ENCODE measurements at regions not wholly inside any gene's neighbourhood (a gene's known extent, or its start where the extent isn't known, plus 50 kb on each side); places are given as distances from the start of the nearest gene placed in this dataset.

DNA sequence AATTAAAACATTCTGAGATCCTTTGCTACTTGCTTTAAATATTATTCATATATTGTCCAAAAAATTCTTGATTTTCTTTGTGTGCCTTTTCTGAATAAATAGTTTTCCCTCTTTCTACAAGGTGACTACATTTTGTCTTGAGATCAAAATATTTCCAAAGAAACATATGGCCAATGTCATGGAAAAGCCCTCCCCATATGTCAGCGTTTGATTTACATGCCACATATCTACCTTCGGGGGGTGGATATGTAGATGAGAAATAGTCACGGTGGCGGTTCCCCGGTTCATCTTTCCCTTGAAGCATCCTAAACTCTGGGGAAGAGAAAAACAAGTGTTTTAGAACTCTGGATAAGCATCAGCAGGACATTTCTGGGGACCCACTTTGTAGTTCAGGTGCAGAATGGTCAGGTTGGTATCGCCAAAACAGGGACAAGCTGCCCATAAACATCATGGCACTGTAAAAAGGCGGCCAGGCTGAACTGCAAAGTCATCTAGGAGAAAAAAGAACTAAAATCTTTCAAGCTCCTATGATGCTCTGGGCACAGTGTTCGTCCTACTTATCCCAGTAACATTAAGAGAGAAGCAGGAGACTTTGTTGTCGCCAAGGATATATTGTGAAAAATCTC lies 91.5 kb downstream of the MEX3B start:
- Histone ChIP-seq H3K36me3 (ENCODE audit: control insufficient read depth, insufficient read depth, low read length) (no peaks in the 10 kb centered on the region; the same call in 1 of the 2 replicates), H3K9me3 (ENCODE audit: control insufficient read depth, insufficient read depth, low read length) (no peaks in the 10 kb centered on the region), H3K27me3 (ENCODE audit: control insufficient read depth, insufficient read depth, low read length) (no peaks in the 10 kb centered on the region), H3K27ac (ENCODE audit: low read length) (no peak overlapping the region), H3K4me1 (ENCODE audit: control insufficient read depth, insufficient read depth, low read length) (no peaks in the 10 kb centered on the region; the same call in 1 of the 2 replicates), H3K4me3 (ENCODE audit: low read length) (no peak overlapping the region)
- no CpG with 5 or more reads among the region's 9 CpGs for WGBS (ENCODE audit: insufficient coverage, insufficient read length)
- DNase-seq (ENCODE audit: low read depth, low spot score) = no peak

DNA sequence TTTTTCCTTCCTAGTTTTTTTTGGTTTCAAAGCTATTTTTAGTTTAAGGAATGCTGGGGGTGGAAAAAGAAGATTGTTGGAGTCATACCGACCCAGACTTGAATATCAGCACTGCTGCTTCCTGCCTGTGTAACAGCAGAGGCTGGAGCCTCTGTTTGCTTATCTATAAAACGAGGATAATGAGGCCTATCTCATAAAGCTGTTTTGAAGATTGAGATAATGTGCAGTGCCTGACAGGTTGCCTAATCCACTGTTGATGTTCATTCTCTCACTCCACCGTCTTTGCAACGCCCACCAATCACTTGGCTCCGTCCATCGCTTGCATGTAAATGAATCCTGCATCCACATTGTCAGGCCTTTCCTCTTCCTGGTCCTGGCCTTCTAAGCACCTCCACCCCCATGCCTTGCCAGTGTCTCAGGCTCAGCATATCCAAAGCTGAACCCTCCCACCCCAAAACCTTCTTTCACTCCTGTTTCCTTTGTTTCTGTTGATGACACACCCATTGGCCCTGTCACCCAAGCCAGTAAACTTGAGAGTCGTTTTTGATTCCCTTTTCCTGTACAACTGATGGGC lies 94.9 kb downstream of the MEX3B start:
- H3K4me3 ChIP-seq (ENCODE audit: low read length) = no peak overlapping the region
- no peaks in the 10 kb centered on the region; the same call in 1 of the 2 replicates for H3K36me3 ChIP-seq (ENCODE audit: control insufficient read depth, insufficient read depth, low read length)
- no peak for DNase-seq (ENCODE audit: low read depth, low spot score)
- H3K4me1 ChIP-seq (ENCODE audit: control insufficient read depth, insufficient read depth, low read length) = no peaks in the 10 kb centered on the region; the same call in 1 of the 2 replicates
- H3K27ac ChIP-seq (ENCODE audit: low read length) = no peak overlapping the region
- no peaks in the 10 kb centered on the region for H3K27me3 ChIP-seq (ENCODE audit: control insufficient read depth, insufficient read depth, low read length)
- H3K9me3 ChIP-seq (ENCODE audit: control insufficient read depth, insufficient read depth, low read length) = no peaks in the 10 kb centered on the region
- WGBS (ENCODE audit: insufficient coverage, insufficient read length) = no CpG with 5 or more reads among the region's 7 CpGs

- Histone ChIP-seq H3K27ac (ENCODE audit: low read length) (no peak overlapping the region), H3K27me3 (ENCODE audit: control insufficient read depth, insufficient read depth, low read length) (no peaks in the 10 kb centered on the region), H3K4me3 (ENCODE audit: low read length) (no peak overlapping the region), H3K4me1 (ENCODE audit: control insufficient read depth, insufficient read depth, low read length) (no peaks in the 10 kb centered on the region; the same call in 1 of the 2 replicates), H3K36me3 (ENCODE audit: control insufficient read depth, insufficient read depth, low read length) (no peaks in the 10 kb centered on the region; the same call in 1 of the 2 replicates), H3K9me3 (ENCODE audit: control insufficient read depth, insufficient read depth, low read length) (no peaks in the 10 kb centered on the region)
- WGBS (ENCODE audit: insufficient coverage, insufficient read length) = no CpG with 5 or more reads among the region's 11 CpGs
- no peak for DNase-seq (ENCODE audit: low read depth, low spot score)
Measured at GRCh38 chr15:81948751-81949150, 97.1 kb downstream of the MEX3B start.

GRCh38 chr15:81948222-81948621 lies 97.6 kb downstream of the MEX3B start:
- no peak for DNase-seq (ENCODE audit: low read depth, low spot score)
- Histone ChIP-seq H3K4me3 (ENCODE audit: low read length) (no peak overlapping the region), H3K27ac (ENCODE audit: low read length) (no peak overlapping the region), H3K4me1 (ENCODE audit: control insufficient read depth, insufficient read depth, low read length) (no peaks in the 10 kb centered on the region; the same call in 1 of the 2 replicates), H3K9me3 (ENCODE audit: control insufficient read depth, insufficient read depth, low read length) (no peaks in the 10 kb centered on the region), H3K27me3 (ENCODE audit: control insufficient read depth, insufficient read depth, low read length) (no peaks in the 10 kb centered on the region), H3K36me3 (ENCODE audit: control insufficient read depth, insufficient read depth, low read length) (no peaks in the 10 kb centered on the region; the same call in 1 of the 2 replicates)
- WGBS (ENCODE audit: insufficient coverage, insufficient read length) = no CpG with 5 or more reads among the region's 8 CpGs

DNA sequence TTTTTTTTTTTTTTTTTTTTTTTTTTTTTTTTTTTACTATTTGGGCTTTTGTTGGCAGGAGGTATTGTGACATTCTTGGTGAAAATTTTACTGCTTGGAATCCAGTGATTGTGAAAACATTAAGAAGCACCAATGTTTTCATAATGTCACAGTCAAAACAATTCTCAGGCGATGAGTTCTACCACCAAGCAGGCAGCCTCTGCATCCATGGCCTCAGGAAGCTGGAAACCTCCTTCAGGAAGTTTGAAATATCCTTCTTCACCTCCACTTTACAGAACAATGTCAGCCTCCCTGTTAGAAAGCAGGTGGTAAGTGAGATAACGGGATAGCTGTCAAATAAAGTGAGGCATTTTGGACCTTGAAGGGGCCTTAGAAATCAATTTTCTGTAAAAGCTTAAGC lies 98.3 kb downstream of the MEX3B start:
- no peaks in the 10 kb centered on the region for H3K27me3 ChIP-seq (ENCODE audit: control insufficient read depth, insufficient read depth, low read length)
- no peaks in the 10 kb centered on the region for H3K9me3 ChIP-seq (ENCODE audit: control insufficient read depth, insufficient read depth, low read length)
- H3K4me3 ChIP-seq (ENCODE audit: low read length) = no peak overlapping the region
- no peak for DNase-seq (ENCODE audit: low read depth, low spot score)
- no peaks in the 10 kb centered on the region; the same call in 1 of the 2 replicates for H3K36me3 ChIP-seq (ENCODE audit: control insufficient read depth, insufficient read depth, low read length)
- no peak overlapping the region for H3K27ac ChIP-seq (ENCODE audit: low read length)
- no peaks in the 10 kb centered on the region; the same call in 1 of the 2 replicates for H3K4me1 ChIP-seq (ENCODE audit: control insufficient read depth, insufficient read depth, low read length)
- no CpG with 5 or more reads among the region's 2 CpGs for WGBS (ENCODE audit: insufficient coverage, insufficient read length)

DNA sequence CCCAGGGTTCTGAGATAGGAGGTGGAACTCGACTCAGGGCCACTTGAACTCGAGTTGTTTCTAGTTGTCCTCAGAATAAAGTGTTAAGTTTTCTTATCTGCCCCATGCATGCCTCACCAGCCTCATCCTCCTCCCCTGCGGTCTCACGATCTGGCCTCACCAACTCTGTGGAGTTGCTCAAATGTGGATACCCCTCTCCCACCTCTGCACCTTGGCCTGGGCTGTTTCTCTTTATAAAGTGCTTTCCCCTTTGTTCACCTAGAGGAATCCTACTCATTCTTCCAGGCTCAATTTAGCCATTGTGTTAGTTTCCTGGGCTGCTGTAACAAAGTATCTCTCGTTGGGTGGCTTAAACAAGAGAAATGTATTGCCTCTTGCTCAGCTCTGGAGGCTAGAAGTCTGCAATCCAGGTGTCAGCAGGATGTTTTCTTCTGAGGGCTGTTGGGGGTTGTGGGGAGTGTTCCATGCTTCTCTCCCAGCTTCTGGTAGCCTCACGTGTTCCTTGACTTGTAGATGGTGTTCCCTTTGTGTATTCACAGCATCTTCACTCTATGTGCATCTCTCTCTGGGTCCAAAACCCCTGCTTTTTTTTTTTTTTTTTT lies 100.7 kb downstream of the MEX3B start:
- H3K27ac ChIP-seq (ENCODE audit: low read length) = no peak overlapping the region
- H3K27me3 ChIP-seq (ENCODE audit: control insufficient read depth, insufficient read depth, low read length) = no peaks in the 10 kb centered on the region
- H3K9me3 ChIP-seq (ENCODE audit: control insufficient read depth, insufficient read depth, low read length) = no peaks in the 10 kb centered on the region
- DNase-seq (ENCODE audit: low read depth, low spot score) = no peak
- H3K4me1 ChIP-seq (ENCODE audit: control insufficient read depth, insufficient read depth, low read length) = no peaks in the 10 kb centered on the region
- no CpG with 5 or more reads among the region's 6 CpGs for WGBS (ENCODE audit: insufficient coverage, insufficient read length)
- H3K4me3 ChIP-seq (ENCODE audit: low read length) = no peak overlapping the region
- no peaks in the 10 kb centered on the region for H3K36me3 ChIP-seq (ENCODE audit: control insufficient read depth, insufficient read depth, low read length)

- Histone ChIP-seq H3K4me3 (ENCODE audit: low read length) (no peak overlapping the region), H3K27me3 (ENCODE audit: control insufficient read depth, insufficient read depth, low read length) (no peaks in the 10 kb centered on the region), H3K36me3 (ENCODE audit: control insufficient read depth, insufficient read depth, low read length) (no peaks in the 10 kb centered on the region), H3K27ac (ENCODE audit: low read length) (no peak overlapping the region), H3K4me1 (ENCODE audit: control insufficient read depth, insufficient read depth, low read length) (no peaks in the 10 kb centered on the region), H3K9me3 (ENCODE audit: control insufficient read depth, insufficient read depth, low read length) (no peaks in the 10 kb centered on the region)
- no peak for DNase-seq (ENCODE audit: low read depth, low spot score)
- no CpG with 5 or more reads among the region's 3 CpGs for WGBS (ENCODE audit: insufficient coverage, insufficient read length)
Measured at GRCh38 chr15:81942655-81943195, 103.1 kb downstream of the MEX3B start.

- Histone ChIP-seq H3K27me3 (ENCODE audit: control insufficient read depth, insufficient read depth, low read length) (no peaks in the 10 kb centered on the region), H3K9me3 (ENCODE audit: control insufficient read depth, insufficient read depth, low read length) (no peaks in the 10 kb centered on the region), H3K27ac (ENCODE audit: low read length) (no peak overlapping the region), H3K4me1 (ENCODE audit: control insufficient read depth, insufficient read depth, low read length) (no peaks in the 10 kb centered on the region), H3K4me3 (ENCODE audit: low read length) (no peak overlapping the region), H3K36me3 (ENCODE audit: control insufficient read depth, insufficient read depth, low read length) (no peaks in the 10 kb centered on the region)
- no peak for DNase-seq (ENCODE audit: low read depth, low spot score)
- no CpG with 5 or more reads among the region's 1 CpG for WGBS (ENCODE audit: insufficient coverage, insufficient read length)
Measured at GRCh38 chr15:81942157-81942556, 103.7 kb downstream of the MEX3B start.

- Histone ChIP-seq H3K27ac (ENCODE audit: low read length) (no peak overlapping the region), H3K36me3 (ENCODE audit: control insufficient read depth, insufficient read depth, low read length) (no peaks in the 10 kb centered on the region), H3K4me3 (ENCODE audit: low read length) (no peak overlapping the region), H3K4me1 (ENCODE audit: control insufficient read depth, insufficient read depth, low read length) (no peaks in the 10 kb centered on the region), H3K9me3 (ENCODE audit: control insufficient read depth, insufficient read depth, low read length) (no peaks in the 10 kb centered on the region), H3K27me3 (ENCODE audit: control insufficient read depth, insufficient read depth, low read length) (no peaks in the 10 kb centered on the region)
- no peak for DNase-seq (ENCODE audit: low read depth, low spot score)
- no CpG with 5 or more reads among the region's 4 CpGs for WGBS (ENCODE audit: insufficient coverage, insufficient read length)
Measured at GRCh38 chr15:81941479-81941878, 104.3 kb downstream of the MEX3B start.

- no peaks in the 10 kb centered on the region for H3K9me3 ChIP-seq (ENCODE audit: control insufficient read depth, insufficient read depth, low read length)
- no peak overlapping the region for H3K4me3 ChIP-seq (ENCODE audit: low read length)
- H3K4me1 ChIP-seq (ENCODE audit: control insufficient read depth, insufficient read depth, low read length) = no peaks in the 10 kb centered on the region
- no peak overlapping the region for H3K27ac ChIP-seq (ENCODE audit: low read length)
- no peaks in the 10 kb centered on the region for H3K36me3 ChIP-seq (ENCODE audit: control insufficient read depth, insufficient read depth, low read length)
- no peak for DNase-seq (ENCODE audit: low read depth, low spot score)
- WGBS (ENCODE audit: insufficient coverage, insufficient read length) = no CpG with 5 or more reads among the region's 1 CpG
- no peaks in the 10 kb centered on the region for H3K27me3 ChIP-seq (ENCODE audit: control insufficient read depth, insufficient read depth, low read length)
Measured at GRCh38 chr15:81940467-81941451, 105.1 kb downstream of the MEX3B start.
